Adrenal gland (tissue), 9 donors: ENCODE measurements at regions not wholly inside any gene's neighbourhood (a gene's known extent, or its start where the extent isn't known, plus 50 kb on each side); places are given as distances from the start of the nearest gene placed in this dataset.

Experiments
- DNase-seq, 7 donors: peaks; one replicate each; pipeline ENCODE4 v3.0.0-alpha.2; 2019 to 2020
- H3K27ac ChIP-seq, 5 donors: fragments of 200-600 bp; sonication (generic) in 4 of 5; 1 replicate in 3 of 5; 2 replicates in 2 of 5; pipeline versions ENCODE4 v1.5.1 to v1.8.0; 2016 to 2020; ENCODE audit warnings: mild to moderate bottlenecking in 1 of 5
- H3K27me3 ChIP-seq: fragments of 200-600 bp; 2 replicates; pipeline ENCODE4 v1.8.0; 2021
- H3K36me3 ChIP-seq, 2 donors: fragments of 200-600 bp; replicated peaks in 1 of 2; 1 replicate in 1 of 2; 2 replicates in 1 of 2; pipeline versions ENCODE4 v1.5.1 to v1.8.0; 2018 to 2022
- H3K4me1 ChIP-seq, 2 donors: fragments of 200-600 bp; replicated peaks in 1 of 2; 1 replicate in 1 of 2; 2 replicates in 1 of 2; pipeline versions ENCODE4 v1.5.1 to v1.8.0; 2018 to 2021
- H3K4me3 ChIP-seq, 4 donors: fragments of 200-600 bp; sonication (generic) in 3 of 4; one replicate each; pipeline ENCODE4 v1.5.1; 2016 to 2018
- H3K9me3 ChIP-seq, 3 donors: fragments of 200-600 bp; sonication (generic) in 1 of 3; replicated peaks in 1 of 3; 1 replicate in 2 of 3; 2 replicates in 1 of 3; pipeline versions ENCODE4 v1.5.1 to v1.8.0; 2016 to 2021
- POLR2A ChIP-seq, 2 donors: fragments of 450-650 bp; IDR thresholded peaks; one replicate each; pipeline ENCODE4 v1.6.1; 2017; ENCODE audit warnings: antibody characterized with exemption in 2 of 2, mild to moderate bottlenecking in 2 of 2, moderate library complexity in 1 of 2
- WGBS, 4 donors: extraction: QIAGEN DNeasy Blood & Tissue Kit in 2 of 4; methylation state at CpG; one replicate each; pipeline versions ENCODE4 v1.1.5 to v1.1.7; 2013 to 2017; 5-methylcytosine and 5-hydroxymethylcytosine counted together
- intact Hi-C, 2 donors: fragments of 100-400 bp; cut with DNase I; formaldehyde crosslinking; loops; one replicate each; pipeline versions ENCODE4 v1.14.1 to v1.15.0; 2022 to 2023
- TF ChIP-seq, protein P1 (sequence below), 6 experiments: fragments of 450-650 bp in 4 of 6; fragments of 200-600 bp in 2 of 6; sonication (generic) in 1 of 6; IDR thresholded peaks; 1 replicate in 5 of 6; 2 replicates in 1 of 6; pipeline versions ENCODE4 v1.5.1 to v1.8.0; 2016 to 2021; ENCODE audit warnings: antibody characterized with exemption in 6 of 6, mild to moderate bottlenecking in 2 of 6, moderate library complexity in 1 of 6
- donor health status: healthy with polysubstance abuse.
- donor health status: Bipolar disorder and iron deficiency.
- donor health status: DM: yes; HTN: yes; CAD: no.
- donor health status: DM: no; HTN: no; CAD: no.
- donor health status: DM: no; HTN: no; CAD: no.

DNA sequence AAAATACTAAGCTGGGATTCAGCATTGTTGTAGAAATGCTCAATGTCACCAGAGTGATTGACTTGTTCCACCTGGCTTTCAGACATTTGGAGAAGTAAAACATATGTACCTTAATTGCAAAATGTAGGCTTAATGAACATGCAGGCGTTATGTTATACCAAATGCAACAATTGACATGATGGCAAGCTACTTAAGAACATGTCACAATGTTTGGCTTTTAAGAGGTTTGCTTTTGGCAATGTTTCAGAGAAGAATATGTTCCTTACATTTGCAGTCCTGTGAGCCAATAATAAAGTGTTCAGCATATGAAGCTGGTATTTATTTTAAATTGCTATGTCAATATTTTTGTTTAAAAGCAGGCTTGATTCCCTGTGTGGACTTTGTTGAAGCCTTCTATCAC lies 111.7 kb upstream of the NUDT12 start:
- H3K4me3 ChIP-seq, result no peak overlapping the region
- H3K4me1 ChIP-seq, result no peaks in the 10 kb centered on the region
- intact Hi-C loops, result no loop called here
- H3K27ac ChIP-seq, result no peak overlapping the region
- WGBS, 4 donors, result 78 to 80% (median 79%) methylated on average over 1 of the region's 1 CpG
- H3K9me3 ChIP-seq, result no peaks in the 10 kb centered on the region
- no peak for DNase-seq
- H3K27me3 ChIP-seq, result no peaks in the 10 kb centered on the region
- TF ChIP-seq, protein P1, sequence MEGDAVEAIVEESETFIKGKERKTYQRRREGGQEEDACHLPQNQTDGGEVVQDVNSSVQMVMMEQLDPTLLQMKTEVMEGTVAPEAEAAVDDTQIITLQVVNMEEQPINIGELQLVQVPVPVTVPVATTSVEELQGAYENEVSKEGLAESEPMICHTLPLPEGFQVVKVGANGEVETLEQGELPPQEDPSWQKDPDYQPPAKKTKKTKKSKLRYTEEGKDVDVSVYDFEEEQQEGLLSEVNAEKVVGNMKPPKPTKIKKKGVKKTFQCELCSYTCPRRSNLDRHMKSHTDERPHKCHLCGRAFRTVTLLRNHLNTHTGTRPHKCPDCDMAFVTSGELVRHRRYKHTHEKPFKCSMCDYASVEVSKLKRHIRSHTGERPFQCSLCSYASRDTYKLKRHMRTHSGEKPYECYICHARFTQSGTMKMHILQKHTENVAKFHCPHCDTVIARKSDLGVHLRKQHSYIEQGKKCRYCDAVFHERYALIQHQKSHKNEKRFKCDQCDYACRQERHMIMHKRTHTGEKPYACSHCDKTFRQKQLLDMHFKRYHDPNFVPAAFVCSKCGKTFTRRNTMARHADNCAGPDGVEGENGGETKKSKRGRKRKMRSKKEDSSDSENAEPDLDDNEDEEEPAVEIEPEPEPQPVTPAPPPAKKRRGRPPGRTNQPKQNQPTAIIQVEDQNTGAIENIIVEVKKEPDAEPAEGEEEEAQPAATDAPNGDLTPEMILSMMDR (IDR thresholded peaks at IDR 0.05), result no peak
- no peak for TF ChIP-seq POLR2A (IDR thresholded peaks at IDR 0.05)
- H3K36me3 ChIP-seq, result no peaks in the 10 kb centered on the region

DNA sequence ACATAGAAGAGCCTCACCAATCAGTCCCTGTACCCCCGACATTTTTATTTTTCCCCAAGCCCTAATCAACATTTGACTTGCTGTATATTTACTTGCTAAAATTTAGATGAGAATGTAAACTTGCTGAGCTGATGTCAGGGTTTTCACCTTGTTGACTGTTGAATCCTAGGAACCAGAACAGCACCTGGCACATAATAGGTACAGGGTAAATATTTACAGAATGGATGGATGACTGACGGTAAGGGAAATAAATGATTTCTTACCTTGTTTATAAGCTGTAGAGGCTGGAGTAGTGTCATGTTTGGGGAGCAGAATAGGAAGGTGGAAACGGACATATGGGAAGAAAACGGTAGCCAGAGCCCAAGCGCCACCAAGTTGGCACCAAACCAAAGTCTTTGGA lies 107.0 kb upstream of the NUDT12 start:
- 86 to 94% (median 92%) methylated on average over 5 of the region's 5 CpGs for WGBS, 4 donors

DNA sequence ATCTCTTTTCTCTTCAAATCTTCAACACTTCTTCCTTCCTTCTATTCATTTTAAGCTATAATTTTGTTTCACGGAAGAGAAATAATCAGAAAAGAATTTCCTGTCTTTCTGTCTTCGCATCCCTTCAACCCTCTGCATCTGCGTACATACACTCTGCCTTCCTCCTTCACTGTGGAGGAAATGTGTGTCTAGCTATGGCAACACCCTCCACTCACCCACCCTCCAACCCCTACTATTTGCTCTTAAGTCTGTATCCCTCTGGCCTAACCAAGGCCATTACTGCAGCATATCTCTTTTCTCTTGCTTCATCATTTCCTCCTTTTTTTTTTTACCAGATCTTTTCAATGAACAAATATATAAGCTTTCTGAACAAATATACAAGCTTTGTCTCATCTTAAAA lies 105.7 kb upstream of the NUDT12 start:
- intact Hi-C loops, result no loop called here
- WGBS, 4 donors, result 74 to 84% (median 82%) methylated on average over 3 of the region's 3 CpGs

More for the DNA sequence above, 107.0 kb upstream of the NUDT12 start:
- Histone ChIP-seq H3K4me3 (no peak overlapping the region), H3K36me3 (no peaks in the 10 kb centered on the region), H3K4me1 (no peaks in the 10 kb centered on the region), H3K27ac (no peak overlapping the region), H3K27me3 (no peaks in the 10 kb centered on the region), H3K9me3 (no peaks in the 10 kb centered on the region)
- DNase-seq, result no peak
- intact Hi-C loops, result no loop called here
- no peak for TF ChIP-seq POLR2A (IDR thresholded peaks at IDR 0.05)
- TF ChIP-seq, protein P1 (IDR thresholded peaks at IDR 0.05), result no peak

DNA sequence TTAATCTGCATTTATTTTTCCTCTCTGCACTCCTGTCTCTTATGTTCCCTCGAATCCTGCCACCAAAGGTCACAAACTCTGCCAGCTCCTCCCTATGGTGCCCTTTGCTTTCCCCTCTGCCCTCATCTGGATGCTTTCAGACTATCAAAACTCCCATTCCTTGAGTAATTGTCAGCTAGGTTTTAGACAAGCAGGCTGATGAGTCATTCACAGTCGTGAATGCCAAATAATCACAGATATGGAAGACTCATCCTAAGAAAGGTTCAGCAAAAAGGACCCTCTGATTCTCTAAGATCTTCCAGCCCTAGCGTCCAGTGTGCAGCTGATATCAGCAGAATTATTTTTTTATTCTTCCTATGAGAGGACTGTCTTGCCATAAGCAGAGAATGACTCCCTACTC lies 104.5 kb upstream of the NUDT12 start:
- Histone ChIP-seq H3K27ac (no peak overlapping the region), H3K36me3 (no peaks in the 10 kb centered on the region), H3K4me3 (no peak overlapping the region), H3K27me3 (no peaks in the 10 kb centered on the region), H3K9me3 (no peaks in the 10 kb centered on the region), H3K4me1 (no peaks in the 10 kb centered on the region)
- TF ChIP-seq, protein P1 (IDR thresholded peaks at IDR 0.05), result no peak
- no peak for TF ChIP-seq POLR2A (IDR thresholded peaks at IDR 0.05)
- no peak for DNase-seq
- intact Hi-C loops, result no loop called here
- 17 to 26% (median 23%) methylated on average over 3 of the region's 3 CpGs for WGBS, 4 donors

More for the DNA sequence above, 105.7 kb upstream of the NUDT12 start:
- H3K4me3 ChIP-seq, result no peak overlapping the region
- H3K27ac ChIP-seq, result no peak overlapping the region
- no peaks in the 10 kb centered on the region for H3K27me3 ChIP-seq
- no peaks in the 10 kb centered on the region for H3K9me3 ChIP-seq
- no peak for DNase-seq
- H3K36me3 ChIP-seq, result no peaks in the 10 kb centered on the region
- TF ChIP-seq POLR2A (IDR thresholded peaks at IDR 0.05), result no peak
- TF ChIP-seq, protein P1 (IDR thresholded peaks at IDR 0.05), result no peak
- H3K4me1 ChIP-seq, result no peaks in the 10 kb centered on the region
